ENCODE measurements at regions not wholly inside any gene's neighbourhood (a gene's known extent, or its start where the extent isn't known, plus 50 kb on each side); places are given as distances from the start of the nearest gene placed in this dataset.

DNA sequence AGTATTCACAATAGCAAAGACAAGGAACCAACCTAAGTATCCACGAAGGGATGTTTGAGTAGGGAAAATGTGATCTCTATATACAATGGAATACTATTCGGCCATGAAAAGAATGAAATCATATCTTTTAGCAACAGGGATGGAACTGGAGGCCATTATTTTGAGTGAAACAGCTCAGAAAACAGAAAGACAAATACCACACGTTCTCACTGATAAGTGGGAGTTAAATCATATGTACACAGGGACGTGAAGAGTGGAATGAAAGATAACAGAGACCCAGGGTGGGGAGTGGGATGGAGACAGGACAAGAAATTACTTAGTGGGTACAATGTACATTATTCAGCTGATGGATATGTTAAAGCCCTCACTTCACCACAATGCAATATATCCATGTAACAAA is 1012.7 kb downstream of the TBC1D22A start:
- TF ChIP-seq, protein P1, sequence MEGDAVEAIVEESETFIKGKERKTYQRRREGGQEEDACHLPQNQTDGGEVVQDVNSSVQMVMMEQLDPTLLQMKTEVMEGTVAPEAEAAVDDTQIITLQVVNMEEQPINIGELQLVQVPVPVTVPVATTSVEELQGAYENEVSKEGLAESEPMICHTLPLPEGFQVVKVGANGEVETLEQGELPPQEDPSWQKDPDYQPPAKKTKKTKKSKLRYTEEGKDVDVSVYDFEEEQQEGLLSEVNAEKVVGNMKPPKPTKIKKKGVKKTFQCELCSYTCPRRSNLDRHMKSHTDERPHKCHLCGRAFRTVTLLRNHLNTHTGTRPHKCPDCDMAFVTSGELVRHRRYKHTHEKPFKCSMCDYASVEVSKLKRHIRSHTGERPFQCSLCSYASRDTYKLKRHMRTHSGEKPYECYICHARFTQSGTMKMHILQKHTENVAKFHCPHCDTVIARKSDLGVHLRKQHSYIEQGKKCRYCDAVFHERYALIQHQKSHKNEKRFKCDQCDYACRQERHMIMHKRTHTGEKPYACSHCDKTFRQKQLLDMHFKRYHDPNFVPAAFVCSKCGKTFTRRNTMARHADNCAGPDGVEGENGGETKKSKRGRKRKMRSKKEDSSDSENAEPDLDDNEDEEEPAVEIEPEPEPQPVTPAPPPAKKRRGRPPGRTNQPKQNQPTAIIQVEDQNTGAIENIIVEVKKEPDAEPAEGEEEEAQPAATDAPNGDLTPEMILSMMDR (IDR thresholded peaks at IDR 0.05), result no peak
- no peak for TF ChIP-seq POLR2A (IDR thresholded peaks at IDR 0.05)
